ENCODE measurements at regions not wholly inside any gene's neighbourhood (a gene's known extent, or its start where the extent isn't known, plus 50 kb on each side); places are given as distances from the start of the nearest gene placed in this dataset.

DNA sequence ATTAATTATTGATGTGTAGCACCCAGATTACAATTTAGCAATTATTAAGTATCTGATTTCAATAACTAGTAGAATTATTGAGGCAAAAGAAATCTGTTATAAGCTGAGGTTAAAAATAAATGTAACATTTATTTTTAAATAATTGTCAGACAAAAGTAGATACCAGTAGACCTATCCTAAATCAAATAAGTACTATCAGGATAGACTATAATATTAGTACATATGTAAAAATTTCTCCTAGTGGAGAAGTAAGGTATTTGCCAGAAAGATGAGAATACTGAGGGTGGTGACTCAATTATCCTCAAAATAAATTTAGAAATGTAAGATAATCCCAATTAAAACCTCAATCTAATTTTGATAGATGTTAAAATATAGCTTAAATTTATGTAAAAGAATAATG, 377.8 kb upstream of the CHRM3 start:
- Histone ChIP-seq H3K9ac (ENCODE audit: low read depth in 1 of 2, low read length in 2 of 2) (no peak overlapping the region), H3K4me1 (ENCODE audit: control insufficient read depth in 1 of 2, insufficient read depth in 2 of 2, low read length in 2 of 2) (no peaks in the 10 kb centered on the region), H3K27ac (ENCODE audit: low read depth, low read length) (no peak overlapping the region), H3K36me3 (ENCODE audit: control insufficient read depth in 1 of 2, insufficient read depth in 2 of 2, low read length in 2 of 2) (no peaks in the 10 kb centered on the region), H3K4me3 (ENCODE audit: low read depth in 1 of 2, low read length in 2 of 2) (no peak overlapping the region), H3K9me3 (ENCODE audit: control insufficient read depth in 1 of 2, low read length in 2 of 2) (no peaks in the 10 kb centered on the region), H3K27me3 (ENCODE audit: control insufficient read depth in 1 of 2, insufficient read depth in 2 of 2, low read length in 2 of 2) (no peaks in the 10 kb centered on the region)

DNA sequence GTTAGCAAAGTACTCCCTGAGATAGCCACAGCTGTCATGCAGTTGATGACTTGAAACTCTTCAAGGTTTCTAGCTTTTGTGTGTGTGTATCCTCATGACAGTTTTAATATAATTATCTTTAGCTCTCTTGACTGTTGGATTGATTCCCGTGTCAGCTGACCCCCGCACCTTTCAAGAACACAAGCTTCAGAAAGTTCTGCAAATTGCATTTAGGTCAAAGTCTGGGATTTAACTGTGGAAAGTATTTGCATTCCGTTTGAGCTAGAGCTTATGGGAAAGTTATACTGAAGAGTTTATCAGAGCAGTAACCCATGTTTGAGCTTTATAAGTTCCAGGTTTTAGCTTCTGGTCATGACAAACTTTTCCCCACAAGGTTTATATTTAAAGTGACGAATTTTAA, 380.1 kb upstream of the CHRM3 start:
- H3K27ac ChIP-seq (ENCODE audit: low read depth, low read length) = no peak overlapping the region
- H3K27me3 ChIP-seq (ENCODE audit: control insufficient read depth in 1 of 2, insufficient read depth in 2 of 2, low read length in 2 of 2) = no peaks in the 10 kb centered on the region
- H3K9me3 ChIP-seq (ENCODE audit: control insufficient read depth in 1 of 2, low read length in 2 of 2) = no peaks in the 10 kb centered on the region
- H3K9ac ChIP-seq (ENCODE audit: low read depth in 1 of 2, low read length in 2 of 2) = no peak overlapping the region
- no peaks in the 10 kb centered on the region for H3K4me1 ChIP-seq (ENCODE audit: control insufficient read depth in 1 of 2, insufficient read depth in 2 of 2, low read length in 2 of 2)
- H3K4me3 ChIP-seq (ENCODE audit: low read depth in 1 of 2, low read length in 2 of 2) = no peak overlapping the region
- H3K36me3 ChIP-seq (ENCODE audit: control insufficient read depth in 1 of 2, insufficient read depth in 2 of 2, low read length in 2 of 2) = no peaks in the 10 kb centered on the region

- Histone ChIP-seq H3K9me3 (ENCODE audit: control insufficient read depth in 1 of 2, low read length in 2 of 2) (no peaks in the 10 kb centered on the region), H3K4me3 (ENCODE audit: low read depth in 1 of 2, low read length in 2 of 2) (no peak overlapping the region), H3K36me3 (ENCODE audit: control insufficient read depth in 1 of 2, insufficient read depth in 2 of 2, low read length in 2 of 2) (no peaks in the 10 kb centered on the region), H3K4me1 (ENCODE audit: control insufficient read depth in 1 of 2, insufficient read depth in 2 of 2, low read length in 2 of 2) (no peaks in the 10 kb centered on the region), H3K27me3 (ENCODE audit: control insufficient read depth in 1 of 2, insufficient read depth in 2 of 2, low read length in 2 of 2) (no peaks in the 10 kb centered on the region), H3K9ac (ENCODE audit: low read depth in 1 of 2, low read length in 2 of 2) (no peak overlapping the region), H3K27ac (ENCODE audit: low read depth, low read length) (no peak overlapping the region)
Observed at GRCh38 chr1:238999944-239000343, 386.4 kb upstream of the CHRM3 start.

DNA sequence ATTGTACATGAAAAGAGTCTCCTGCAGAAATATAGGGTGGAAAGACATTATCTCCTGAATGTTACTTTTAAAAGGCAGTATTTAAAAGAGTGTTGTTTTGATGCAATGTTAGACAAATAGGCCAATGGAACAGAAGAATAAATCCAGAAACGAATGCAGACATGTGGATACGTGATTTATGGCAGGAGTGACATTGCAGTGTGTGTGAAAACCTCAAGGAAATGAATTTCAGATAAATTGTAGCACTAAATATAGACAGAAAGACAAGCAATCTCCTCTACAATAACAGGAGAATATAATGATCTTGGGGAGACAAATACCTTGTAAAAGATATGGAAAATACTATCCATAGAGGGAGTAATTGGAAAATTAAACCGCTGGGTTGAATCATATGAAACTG, 387.8 kb upstream of the CHRM3 start:
- Histone ChIP-seq H3K9ac (ENCODE audit: low read depth in 1 of 2, low read length in 2 of 2) (no peak overlapping the region), H3K4me3 (ENCODE audit: low read depth in 1 of 2, low read length in 2 of 2) (no peak overlapping the region)

DNA sequence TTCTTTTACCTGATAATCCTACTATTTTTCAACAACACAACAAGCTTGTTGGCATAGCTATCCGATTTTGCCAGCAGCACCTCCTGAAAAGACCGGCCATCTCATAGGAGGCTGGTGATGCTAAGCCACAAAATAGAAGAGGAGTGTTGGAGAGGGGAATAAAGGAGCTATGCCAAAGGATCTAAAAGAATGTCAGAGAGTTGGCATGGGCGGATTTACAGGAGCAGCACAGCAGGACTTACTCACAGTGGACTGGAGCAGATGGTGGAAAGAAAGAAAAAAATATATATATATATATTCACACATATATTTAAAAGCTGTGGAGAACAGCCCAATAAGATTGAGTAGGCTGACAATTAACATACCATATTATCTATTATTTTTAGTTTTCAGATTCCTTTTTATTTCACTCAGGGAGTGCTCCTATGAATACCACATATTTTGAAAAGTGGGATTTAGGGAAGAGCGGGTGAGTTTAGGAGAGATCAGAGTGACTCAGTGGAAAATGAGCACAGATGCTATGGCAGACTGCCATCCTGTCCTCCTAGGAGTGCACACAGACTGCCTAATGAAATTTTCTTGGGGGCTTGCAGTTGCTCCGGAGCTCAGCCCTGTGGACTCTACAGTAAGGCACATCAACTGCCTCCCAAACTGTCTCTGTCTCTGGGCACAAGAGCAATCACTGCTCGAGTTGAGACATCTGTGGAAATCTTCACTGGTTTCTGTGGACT, 394.4 kb upstream of the CHRM3 start:
- no peak overlapping the region for H3K4me3 ChIP-seq (ENCODE audit: low read depth in 1 of 2, low read length in 2 of 2)
- H3K27me3 ChIP-seq (ENCODE audit: control insufficient read depth in 1 of 2, insufficient read depth in 2 of 2, low read length in 2 of 2) = no peaks in the 10 kb centered on the region
- H3K9me3 ChIP-seq (ENCODE audit: control insufficient read depth in 1 of 2, low read length in 2 of 2) = no peaks in the 10 kb centered on the region

More for the DNA sequence above, 387.8 kb upstream of the CHRM3 start:
- Histone ChIP-seq H3K9me3 (ENCODE audit: control insufficient read depth in 1 of 2, low read length in 2 of 2) (no peaks in the 10 kb centered on the region), H3K27ac (ENCODE audit: low read depth, low read length) (no peak overlapping the region), H3K4me1 (ENCODE audit: control insufficient read depth in 1 of 2, insufficient read depth in 2 of 2, low read length in 2 of 2) (no peaks in the 10 kb centered on the region), H3K27me3 (ENCODE audit: control insufficient read depth in 1 of 2, insufficient read depth in 2 of 2, low read length in 2 of 2) (no peaks in the 10 kb centered on the region), H3K36me3 (ENCODE audit: control insufficient read depth in 1 of 2, insufficient read depth in 2 of 2, low read length in 2 of 2) (no peaks in the 10 kb centered on the region)

GRCh38 chr1:238985312-238985711, 401.1 kb upstream of the CHRM3 start:
- Histone ChIP-seq H3K27ac (ENCODE audit: low read depth, low read length) (no peak overlapping the region), H3K9me3 (ENCODE audit: control insufficient read depth in 1 of 2, low read length in 2 of 2) (no peaks in the 10 kb centered on the region), H3K36me3 (ENCODE audit: control insufficient read depth in 1 of 2, insufficient read depth in 2 of 2, low read length in 2 of 2) (no peaks in the 10 kb centered on the region), H3K27me3 (ENCODE audit: control insufficient read depth in 1 of 2, insufficient read depth in 2 of 2, low read length in 2 of 2) (no peaks in the 10 kb centered on the region), H3K4me3 (ENCODE audit: low read depth in 1 of 2, low read length in 2 of 2) (no peak overlapping the region), H3K4me1 (ENCODE audit: control insufficient read depth in 1 of 2, insufficient read depth in 2 of 2, low read length in 2 of 2) (no peaks in the 10 kb centered on the region), H3K9ac (ENCODE audit: low read depth in 1 of 2, low read length in 2 of 2) (no peak overlapping the region)

More for the DNA sequence above, 394.4 kb upstream of the CHRM3 start:
- no peaks in the 10 kb centered on the region for H3K36me3 ChIP-seq (ENCODE audit: control insufficient read depth in 1 of 2, insufficient read depth in 2 of 2, low read length in 2 of 2)
- no peaks in the 10 kb centered on the region for H3K4me1 ChIP-seq (ENCODE audit: control insufficient read depth in 1 of 2, insufficient read depth in 2 of 2, low read length in 2 of 2)
- H3K27ac ChIP-seq (ENCODE audit: low read depth, low read length) = no peak overlapping the region
- no peak overlapping the region for H3K9ac ChIP-seq (ENCODE audit: low read depth in 1 of 2, low read length in 2 of 2)

DNA sequence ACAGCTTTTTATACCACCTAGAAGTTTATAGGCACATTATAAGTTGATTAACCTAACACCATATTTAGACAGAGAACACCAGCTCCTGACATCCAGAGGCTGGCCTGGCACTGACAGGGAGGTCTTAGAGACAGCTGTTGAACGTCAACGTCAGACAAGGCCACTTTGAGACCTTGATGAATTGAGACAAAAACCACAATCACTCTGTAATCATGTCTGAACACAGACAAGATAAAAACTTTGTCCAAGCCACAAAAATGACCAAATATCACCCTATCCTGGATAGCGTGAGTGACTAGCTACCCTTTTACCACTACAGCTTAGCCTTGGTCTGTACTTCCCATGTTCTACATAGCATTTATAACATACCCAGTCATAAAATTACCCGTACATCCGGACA, 403.6 kb upstream of the CHRM3 start:
- Histone ChIP-seq H3K9me3 (ENCODE audit: control insufficient read depth in 1 of 2, low read length in 2 of 2) (no peaks in the 10 kb centered on the region), H3K9ac (ENCODE audit: low read depth in 1 of 2, low read length in 2 of 2) (no peak overlapping the region), H3K27ac (ENCODE audit: low read depth, low read length) (no peak overlapping the region), H3K4me3 (ENCODE audit: low read depth in 1 of 2, low read length in 2 of 2) (no peak overlapping the region), H3K27me3 (ENCODE audit: control insufficient read depth in 1 of 2, insufficient read depth in 2 of 2, low read length in 2 of 2) (no peaks in the 10 kb centered on the region), H3K36me3 (ENCODE audit: control insufficient read depth in 1 of 2, insufficient read depth in 2 of 2, low read length in 2 of 2) (no peaks in the 10 kb centered on the region), H3K4me1 (ENCODE audit: control insufficient read depth in 1 of 2, insufficient read depth in 2 of 2, low read length in 2 of 2) (no peaks in the 10 kb centered on the region)

- Histone ChIP-seq H3K27ac (ENCODE audit: low read depth, low read length) (no peak overlapping the region), H3K9me3 (ENCODE audit: control insufficient read depth in 1 of 2, low read length in 2 of 2) (no peaks in the 10 kb centered on the region), H3K27me3 (ENCODE audit: control insufficient read depth in 1 of 2, insufficient read depth in 2 of 2, low read length in 2 of 2) (no peaks in the 10 kb centered on the region), H3K36me3 (ENCODE audit: control insufficient read depth in 1 of 2, insufficient read depth in 2 of 2, low read length in 2 of 2) (no peaks in the 10 kb centered on the region), H3K4me1 (ENCODE audit: control insufficient read depth in 1 of 2, insufficient read depth in 2 of 2, low read length in 2 of 2) (no peaks in the 10 kb centered on the region), H3K9ac (ENCODE audit: low read depth in 1 of 2, low read length in 2 of 2) (no peak overlapping the region), H3K4me3 (ENCODE audit: low read depth in 1 of 2, low read length in 2 of 2) (no peak overlapping the region)
Observed at GRCh38 chr1:238981317-238981933, 404.9 kb upstream of the CHRM3 start.

- H3K9ac ChIP-seq (ENCODE audit: low read depth in 1 of 2, low read length in 2 of 2) = no peak overlapping the region
- H3K27me3 ChIP-seq (ENCODE audit: control insufficient read depth in 1 of 2, insufficient read depth in 2 of 2, low read length in 2 of 2) = no peaks in the 10 kb centered on the region
- H3K9me3 ChIP-seq (ENCODE audit: control insufficient read depth in 1 of 2, low read length in 2 of 2) = no peaks in the 10 kb centered on the region
- H3K27ac ChIP-seq (ENCODE audit: low read depth, low read length) = no peak overlapping the region
- no peaks in the 10 kb centered on the region for H3K4me1 ChIP-seq (ENCODE audit: control insufficient read depth in 1 of 2, insufficient read depth in 2 of 2, low read length in 2 of 2)
- no peak overlapping the region for H3K4me3 ChIP-seq (ENCODE audit: low read depth in 1 of 2, low read length in 2 of 2)
- H3K36me3 ChIP-seq (ENCODE audit: control insufficient read depth in 1 of 2, insufficient read depth in 2 of 2, low read length in 2 of 2) = no peaks in the 10 kb centered on the region
Observed at GRCh38 chr1:238980053-238980452, 406.3 kb upstream of the CHRM3 start.

GRCh38 chr1:238964631-238965030, 421.7 kb upstream of the CHRM3 start:
- Histone ChIP-seq H3K4me1 (ENCODE audit: control insufficient read depth in 1 of 2, insufficient read depth in 2 of 2, low read length in 2 of 2) (no peaks in the 10 kb centered on the region), H3K27ac (ENCODE audit: low read depth, low read length) (no peak overlapping the region), H3K9me3 (ENCODE audit: control insufficient read depth in 1 of 2, low read length in 2 of 2) (no peaks in the 10 kb centered on the region), H3K36me3 (ENCODE audit: control insufficient read depth in 1 of 2, insufficient read depth in 2 of 2, low read length in 2 of 2) (no peaks in the 10 kb centered on the region), H3K9ac (ENCODE audit: low read depth in 1 of 2, low read length in 2 of 2) (no peak overlapping the region), H3K27me3 (ENCODE audit: control insufficient read depth in 1 of 2, insufficient read depth in 2 of 2, low read length in 2 of 2) (no peaks in the 10 kb centered on the region), H3K4me3 (ENCODE audit: low read depth in 1 of 2, low read length in 2 of 2) (no peak overlapping the region)
